BLaER1 treated with 17β-estradiol and CSF1 and Interleukin-3, amounts not matched to agents 10 nM and 100 nM (cell line): ENCODE measurements at regions not wholly inside any gene's neighbourhood (a gene's known extent, or its start where the extent isn't known, plus 50 kb on each side); places are given as distances from the start of the nearest gene placed in this dataset.

Experiments
- H3K27ac ChIP-seq, 11 experiments: shearing (Covaris generic); formaldehyde crosslinking; 2 replicates each; pipeline ENCODE4 v1.8.1; 2022
- H3K27me3 ChIP-seq, 11 experiments: shearing (Covaris generic); formaldehyde crosslinking; 2 replicates each; pipeline ENCODE4 v1.8.1; 2022
- H3K36me3 ChIP-seq, 11 experiments: shearing (Covaris generic); formaldehyde crosslinking; 2 replicates each; pipeline ENCODE4 v1.8.1; 2022
- H3K4me1 ChIP-seq, 10 experiments: shearing (Covaris generic); formaldehyde crosslinking; 2 replicates each; pipeline ENCODE4 v1.8.1; 2022
- H3K4me2 ChIP-seq, 11 experiments: shearing (Covaris generic); formaldehyde crosslinking; 2 replicates each; pipeline ENCODE4 v1.8.1; 2022
- H3K4me3 ChIP-seq, 10 experiments: shearing (Covaris generic); formaldehyde crosslinking; 2 replicates each; pipeline ENCODE4 v1.8.1; 2022
- H3K9ac ChIP-seq, 11 experiments: shearing (Covaris generic); formaldehyde crosslinking; 2 replicates each; pipeline ENCODE4 v1.8.1; 2022
- H3K9me3 ChIP-seq, 11 experiments: shearing (Covaris generic); formaldehyde crosslinking; replicated peaks in 1 of 11; 2 replicates each; pipeline ENCODE4 v1.8.1; 2022
- H4K20me1 ChIP-seq, 11 experiments: shearing (Covaris generic); formaldehyde crosslinking; 2 replicates each; pipeline ENCODE4 v1.8.1; 2022
- Cebpa-rat ChIP-seq, 11 experiments: shearing (Covaris generic); IDR thresholded peaks; 2 replicates each; pipeline ENCODE4 v1.8.1; 2022

DNA sequence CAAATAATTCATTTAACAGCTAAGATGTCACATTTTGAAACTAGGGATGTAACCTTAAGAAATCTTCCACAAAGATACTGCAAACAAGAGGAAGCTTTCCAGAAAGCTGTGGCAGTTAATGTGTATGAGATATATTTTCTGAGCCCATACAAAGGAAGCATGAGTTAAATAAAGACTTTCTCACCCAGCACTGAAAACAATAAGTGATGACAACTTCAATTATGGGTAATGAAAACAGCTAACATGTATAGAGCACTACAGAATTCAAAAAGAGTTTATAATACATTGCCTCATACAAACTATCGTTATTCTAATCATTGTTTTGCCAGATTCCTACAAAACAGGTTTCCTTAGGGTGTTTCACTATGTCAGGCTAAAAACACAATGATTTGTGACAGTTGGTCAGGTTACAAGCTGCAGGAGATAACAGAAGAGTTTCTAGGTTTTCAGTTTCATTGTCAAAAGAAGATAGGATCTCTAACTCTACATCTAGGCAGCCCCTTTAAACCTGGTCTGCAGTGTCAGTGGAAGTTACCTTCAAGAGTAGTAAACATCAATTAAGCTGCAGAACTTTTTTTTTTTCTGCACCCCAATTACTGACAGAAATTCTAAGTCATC is 618.1 kb upstream of the ADGRL3 start:
- H3K4me2 ChIP-seq: no peak overlapping the region

DNA sequence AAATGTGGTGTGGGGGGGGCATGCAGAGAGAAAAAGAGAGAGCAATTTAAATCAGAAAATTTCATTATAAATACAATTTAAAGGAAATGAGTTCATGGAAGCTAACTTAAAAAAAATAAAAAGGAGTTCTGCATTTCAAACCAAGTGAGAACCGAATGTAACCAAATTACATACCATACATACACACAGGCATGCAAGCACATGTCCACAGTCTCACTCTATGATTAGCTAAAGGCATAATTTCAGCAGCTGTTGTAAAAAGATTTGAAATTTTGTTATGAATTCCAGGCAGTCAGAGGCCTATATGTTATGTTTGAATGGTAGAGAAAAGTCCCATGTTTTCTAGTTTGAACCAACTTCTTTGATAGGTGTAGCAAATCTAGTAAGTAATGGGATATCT is 611.6 kb upstream of the ADGRL3 start:
- no peaks in the 10 kb centered on the region for H4K20me1 ChIP-seq
- H3K27ac ChIP-seq: no peak overlapping the region
- H3K4me3 ChIP-seq: no peak overlapping the region
- H3K27me3 ChIP-seq: no peaks in the 10 kb centered on the region
- H3K9me3 ChIP-seq: no peaks in the 10 kb centered on the region
- H3K9ac ChIP-seq: no peak overlapping the region
- no peak for TF ChIP-seq Cebpa-rat (IDR thresholded peaks at IDR 0.05)
- H3K4me1 ChIP-seq: no peaks in the 10 kb centered on the region
- no peaks in the 10 kb centered on the region for H3K36me3 ChIP-seq
- no peak overlapping the region for H3K4me2 ChIP-seq

More for the DNA sequence above, 618.1 kb upstream of the ADGRL3 start:
- Histone ChIP-seq H3K4me1 (peaks cover 0 to 11% (median 0%) of the 10 kb centered on the region in 10 experiments; a peak in 2 of 20 replicates), H4K20me1 (no peaks in the 10 kb centered on the region), H3K27ac (no peak overlapping the region), H3K9me3 (no peaks in the 10 kb centered on the region), H3K9ac (no peak overlapping the region), H3K27me3 (no peaks in the 10 kb centered on the region), H3K36me3 (no peaks in the 10 kb centered on the region), H3K4me3 (no peak overlapping the region)
- no peak for TF ChIP-seq Cebpa-rat (IDR thresholded peaks at IDR 0.05)

DNA sequence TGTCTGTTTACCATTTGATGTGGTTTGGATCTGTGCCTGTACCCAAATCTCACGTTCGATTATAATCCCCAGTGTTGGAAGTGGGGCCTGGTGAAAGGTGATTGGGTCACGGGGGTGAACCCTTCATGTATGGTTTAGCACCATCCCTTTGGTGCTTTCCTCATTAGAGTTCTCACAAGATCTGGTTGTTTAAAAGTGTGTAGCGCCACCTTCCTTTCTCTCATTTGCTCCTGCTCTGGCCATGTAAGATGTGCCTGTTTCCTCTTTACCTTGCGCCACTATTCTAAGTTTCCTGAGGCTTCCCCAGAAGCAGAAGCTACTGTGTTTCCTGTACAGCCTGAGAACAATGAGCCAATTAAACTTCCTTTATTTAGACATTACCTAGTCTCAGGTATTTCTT is 610.7 kb upstream of the ADGRL3 start:
- TF ChIP-seq Cebpa-rat (IDR thresholded peaks at IDR 0.05): no peak
- no peaks in the 10 kb centered on the region for H3K9me3 ChIP-seq
- no peaks in the 10 kb centered on the region for H3K4me1 ChIP-seq
- H4K20me1 ChIP-seq: no peaks in the 10 kb centered on the region
- H3K27ac ChIP-seq: no peak overlapping the region
- no peak overlapping the region for H3K4me2 ChIP-seq
- no peaks in the 10 kb centered on the region for H3K27me3 ChIP-seq
- no peak overlapping the region for H3K4me3 ChIP-seq
- no peak overlapping the region for H3K9ac ChIP-seq
- H3K36me3 ChIP-seq: no peaks in the 10 kb centered on the region

DNA sequence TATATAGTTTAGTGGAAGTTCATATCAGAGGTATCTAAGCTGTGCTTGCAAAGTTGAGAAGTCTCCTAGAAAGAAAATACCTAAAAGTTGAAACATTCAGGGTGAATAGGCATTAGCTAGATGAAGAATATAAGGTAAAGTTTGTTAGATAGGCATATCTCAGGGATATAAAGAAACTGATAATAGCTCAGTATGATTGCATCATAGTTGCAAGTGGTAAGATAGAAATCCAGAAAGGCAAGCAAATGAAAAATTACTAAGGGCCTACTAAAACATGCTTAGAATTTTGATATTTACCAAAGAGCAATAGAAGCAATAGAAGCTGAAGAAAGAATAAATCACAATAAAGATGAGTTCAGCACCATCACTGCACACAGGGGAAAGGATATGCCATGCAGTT is 610.0 kb upstream of the ADGRL3 start:
- H4K20me1 ChIP-seq: no peaks in the 10 kb centered on the region
- no peaks in the 10 kb centered on the region for H3K27me3 ChIP-seq
- no peaks in the 10 kb centered on the region for H3K4me1 ChIP-seq
- H3K4me3 ChIP-seq: no peak overlapping the region
- no peak overlapping the region for H3K27ac ChIP-seq
- no peak overlapping the region for H3K9ac ChIP-seq
- no peak overlapping the region for H3K4me2 ChIP-seq
- H3K36me3 ChIP-seq: no peaks in the 10 kb centered on the region
- no peak for TF ChIP-seq Cebpa-rat (IDR thresholded peaks at IDR 0.05)
- H3K9me3 ChIP-seq: no peaks in the 10 kb centered on the region

DNA sequence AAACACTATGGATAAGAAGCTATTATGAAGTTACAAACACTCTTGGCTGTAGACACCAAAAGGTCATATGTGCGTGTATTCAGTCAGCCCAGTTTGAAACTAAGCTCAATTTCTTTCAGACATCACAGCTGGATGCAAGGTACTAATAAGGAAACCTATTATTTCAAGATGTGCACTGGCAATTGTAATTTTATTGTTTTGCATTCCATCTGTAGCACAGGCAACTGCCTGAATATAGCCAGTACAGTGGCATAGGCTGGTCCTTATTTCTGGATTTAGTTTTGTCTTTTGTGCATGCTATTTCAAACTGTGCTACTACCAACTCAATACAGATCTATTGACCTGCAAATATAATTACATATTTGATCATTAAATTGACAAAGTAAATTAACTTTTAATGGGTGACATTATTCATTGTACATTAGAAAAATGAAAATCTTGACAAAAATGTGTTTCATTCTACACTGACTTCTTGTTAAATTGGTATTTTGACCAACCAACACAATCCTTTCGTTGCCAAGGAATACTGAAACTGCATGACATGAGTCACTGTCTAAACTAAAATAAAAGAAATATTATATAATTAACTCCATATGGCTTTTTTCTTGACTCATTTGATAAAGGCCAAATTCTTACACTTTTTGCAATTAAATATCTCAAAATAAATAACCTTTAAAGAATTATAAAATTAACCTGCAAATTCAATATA is 594.3 kb upstream of the ADGRL3 start:
- Histone ChIP-seq H3K36me3 (no peaks in the 10 kb centered on the region), H3K9me3 (peaks cover 0 to 4% (median 0%) of the 10 kb centered on the region in 11 experiments; a peak in 2 of 22 replicates), H3K4me2 (no peak overlapping the region), H3K4me3 (no peak overlapping the region), H4K20me1 (no peaks in the 10 kb centered on the region), H3K27ac (no peak overlapping the region), H3K27me3 (no peaks in the 10 kb centered on the region), H3K4me1 (no peaks in the 10 kb centered on the region), H3K9ac (no peak overlapping the region)
- no peak for TF ChIP-seq Cebpa-rat (IDR thresholded peaks at IDR 0.05)

DNA sequence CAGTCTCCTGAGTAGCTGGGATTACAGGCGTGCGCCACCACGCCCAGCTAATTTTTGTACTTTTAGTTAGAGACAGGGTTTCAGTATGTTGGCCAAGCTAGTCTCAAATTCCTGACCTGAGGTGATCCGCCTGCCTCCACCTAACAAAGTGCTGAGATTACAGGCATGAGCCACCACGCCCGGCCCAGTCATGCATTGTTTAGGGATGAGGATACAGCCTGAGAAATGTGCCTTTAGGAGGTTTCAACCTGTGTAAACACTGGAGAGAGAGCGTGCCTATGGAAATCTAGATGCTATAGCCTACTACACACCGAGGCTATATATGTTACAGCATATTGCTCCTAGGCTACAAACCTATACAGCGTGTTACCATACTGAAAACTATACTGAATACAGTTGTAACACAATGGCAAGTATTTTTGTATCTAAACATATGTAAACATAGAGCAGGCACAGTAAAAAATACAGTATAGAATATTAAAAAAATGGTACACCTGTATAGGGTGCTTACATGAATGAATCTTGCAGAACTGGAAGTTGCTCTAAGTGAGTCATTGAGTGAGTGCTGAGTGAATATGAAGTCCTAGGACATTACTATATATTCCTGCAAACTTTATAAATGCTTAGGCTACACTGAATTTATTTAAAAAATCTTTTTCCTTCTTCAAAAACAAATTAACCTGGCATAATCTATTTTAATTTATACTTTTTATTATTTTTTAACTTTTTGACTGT is 588.2 kb upstream of the ADGRL3 start:
- no peaks in the 10 kb centered on the region for H4K20me1 ChIP-seq
- no peak overlapping the region for H3K27ac ChIP-seq
- no peak for TF ChIP-seq Cebpa-rat (IDR thresholded peaks at IDR 0.05)
- H3K4me2 ChIP-seq: no peak overlapping the region
- H3K27me3 ChIP-seq: no peaks in the 10 kb centered on the region
- no peaks in the 10 kb centered on the region for H3K4me1 ChIP-seq
- no peaks in the 10 kb centered on the region for H3K9me3 ChIP-seq
- no peaks in the 10 kb centered on the region for H3K36me3 ChIP-seq
- H3K4me3 ChIP-seq: no peak overlapping the region
- no peak overlapping the region for H3K9ac ChIP-seq

DNA sequence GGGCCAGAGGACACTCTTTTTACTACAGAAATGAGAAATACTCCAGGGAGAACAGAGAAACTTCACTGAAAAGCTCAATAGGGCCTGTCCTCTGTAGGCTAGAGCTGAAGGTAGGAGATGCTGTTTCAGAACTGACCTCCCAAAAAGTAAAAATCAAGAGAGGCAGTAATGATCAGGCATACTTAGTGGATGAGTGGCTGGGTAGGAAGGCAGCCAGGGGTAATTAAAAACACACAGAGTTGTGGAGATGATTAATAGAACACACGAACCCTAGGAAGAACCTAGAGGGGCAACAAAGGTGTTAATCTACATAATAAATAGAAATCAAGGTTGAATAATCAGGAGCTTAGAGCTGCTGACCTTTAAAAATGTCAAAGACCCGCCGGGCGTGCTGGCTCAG is 582.4 kb upstream of the ADGRL3 start:
- Histone ChIP-seq H4K20me1 (no peaks in the 10 kb centered on the region), H3K9ac (no peak overlapping the region), H3K4me3 (no peak overlapping the region), H3K9me3 (0 out of 22 replicates have a peak, but pooled peaks cover 0 to 2% (median 0%) of the 10 kb centered on the region in 11 experiments), H3K27me3 (no peaks in the 10 kb centered on the region), H3K4me1 (no peaks in the 10 kb centered on the region), H3K4me2 (no peak overlapping the region), H3K27ac (no peak overlapping the region), H3K36me3 (no peaks in the 10 kb centered on the region)
- no peak for TF ChIP-seq Cebpa-rat (IDR thresholded peaks at IDR 0.05)

DNA sequence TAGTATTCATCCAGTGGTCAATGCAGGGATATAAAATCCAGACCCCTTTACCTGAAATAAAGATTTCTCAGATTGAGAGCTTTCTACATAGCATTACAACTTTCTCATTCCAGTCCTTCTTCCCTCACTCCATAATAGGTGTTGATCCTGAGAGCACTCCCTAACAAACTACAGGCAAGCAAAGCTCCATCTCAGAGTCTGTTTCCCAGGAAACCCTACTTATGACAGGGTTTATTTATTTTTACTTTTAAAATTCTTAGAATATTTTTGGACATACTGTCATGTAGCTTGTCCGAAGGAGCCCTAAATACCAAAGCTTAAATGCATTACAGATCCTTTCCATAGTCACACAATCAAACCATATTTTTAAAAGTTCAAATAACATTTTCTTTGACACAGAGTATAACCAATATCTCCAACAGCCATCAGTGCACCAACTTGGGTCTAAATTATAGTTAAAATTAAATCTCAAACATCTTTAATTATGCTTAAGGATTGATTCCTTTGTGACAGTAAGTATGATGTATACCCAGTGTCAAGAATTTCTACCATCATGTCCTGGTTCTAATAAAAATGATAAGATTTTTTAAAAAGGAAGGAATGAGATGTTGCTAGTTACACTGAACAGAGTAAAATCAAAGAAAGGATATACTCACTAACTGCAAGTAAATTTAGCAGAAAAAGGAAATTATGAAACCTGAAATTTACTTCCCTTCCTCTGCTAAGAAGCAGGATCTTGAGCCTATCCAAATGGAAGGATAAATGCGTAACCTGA is 580.4 kb upstream of the ADGRL3 start:
- Histone ChIP-seq H3K36me3 (no peaks in the 10 kb centered on the region), H3K4me1 (no peaks in the 10 kb centered on the region), H4K20me1 (no peaks in the 10 kb centered on the region), H3K9me3 (0 out of 22 replicates have a peak, but pooled peaks cover 0 to 2% (median 0%) of the 10 kb centered on the region in 11 experiments), H3K27me3 (no peaks in the 10 kb centered on the region), H3K27ac (no peak overlapping the region), H3K9ac (no peak overlapping the region), H3K4me2 (no peak overlapping the region), H3K4me3 (no peak overlapping the region)
- no peak for TF ChIP-seq Cebpa-rat (IDR thresholded peaks at IDR 0.05)

DNA sequence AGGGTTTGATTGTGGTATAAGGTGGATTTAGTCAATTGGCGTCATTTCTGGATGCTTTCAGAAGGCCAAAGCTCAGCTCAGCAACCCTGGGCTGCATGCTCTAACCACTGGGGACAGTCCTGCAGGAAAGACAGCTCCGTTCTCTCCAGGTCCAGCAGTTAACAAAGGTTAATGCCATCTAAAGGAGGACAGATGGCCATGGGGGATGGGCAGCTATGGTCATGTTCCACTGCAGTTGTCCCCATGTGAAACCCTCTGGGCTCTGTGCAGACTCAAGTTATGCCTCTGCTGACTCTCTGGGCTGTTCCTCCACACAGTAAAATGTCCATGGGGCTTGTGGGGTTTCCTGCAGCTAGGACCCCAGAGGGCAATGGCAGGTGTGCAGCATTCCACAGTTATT is 562.1 kb upstream of the ADGRL3 start:
- no peaks in the 10 kb centered on the region for H3K36me3 ChIP-seq
- H3K9ac ChIP-seq: no peak overlapping the region
- no peak overlapping the region for H3K27ac ChIP-seq

More for the DNA sequence above, 562.1 kb upstream of the ADGRL3 start:
- Histone ChIP-seq H3K4me3 (no peak overlapping the region), H3K9me3 (peaks cover 0 to 20% (median 0%) of the 10 kb centered on the region in 11 experiments; a peak in 3 of 22 replicates), H4K20me1 (no peaks in the 10 kb centered on the region), H3K27me3 (no peaks in the 10 kb centered on the region), H3K4me2 (no peak overlapping the region), H3K4me1 (no peaks in the 10 kb centered on the region)
- no peak for TF ChIP-seq Cebpa-rat (IDR thresholded peaks at IDR 0.05)
